ENCODE measurements at regions not wholly inside any gene's neighbourhood (a gene's known extent, or its start where the extent isn't known, plus 50 kb on each side); places are given as distances from the start of the nearest gene placed in this dataset.

- TF ChIP-seq CTCF (IDR thresholded peaks at IDR 0.05) (no peak), ZFX (IDR thresholded peaks at IDR 0.05; ENCODE audit: borderline replicate concordance) (no peak)
Observed at GRCh38 chr14:81831128-81831820, 297.6 kb upstream of the SEL1L start.

Measured in 22Rv1 (cell line).